Lower leg skin (tissue), 4 donors: ENCODE measurements at regions not wholly inside any gene's neighbourhood (a gene's known extent, or its start where the extent isn't known, plus 50 kb on each side); places are given as distances from the start of the nearest gene placed in this dataset.

ENCODE experiments used
- DNase-seq, 2 donors: peaks; one replicate each; pipeline ENCODE4 v3.0.0-alpha.2; 2019; ENCODE audit warnings: low spot score in 2 of 2
- H3K4me3 ChIP-seq: fragments of 200-600 bp; sonication (generic); 2 replicates; pipeline ENCODE4 v1.5.1; 2017; ENCODE audit warnings: mild to moderate bottlenecking, low read depth; ENCODE audit not compliant: poor library complexity, severe bottlenecking
- POLR2A ChIP-seq, 2 donors: fragments of 450-650 bp; IDR thresholded peaks; one replicate each; pipeline ENCODE4 v1.6.1; 2016 to 2017; ENCODE audit warnings: antibody characterized with exemption in 2 of 2, mild to moderate bottlenecking in 1 of 2, moderate library complexity in 1 of 2
- WGBS, 2 donors: methylation state at CpG; one replicate each; pipeline ENCODE4 v1.1.5; 2018; 5-methylcytosine and 5-hydroxymethylcytosine counted together
- intact Hi-C: fragments of 100-400 bp; cut with DNase I; formaldehyde crosslinking; loops from one replicate; pipeline ENCODE4 v1.15.0; 2023; ENCODE audit warnings: low total_unique reads
- TF ChIP-seq, protein P1 (sequence below), 3 donors: fragments of 450-650 bp; IDR thresholded peaks; one replicate each; pipeline ENCODE4 v1.5.1; 2016; ENCODE audit warnings: antibody characterized with exemption in 3 of 3, mild to moderate bottlenecking in 3 of 3, moderate library complexity in 2 of 3

DNA sequence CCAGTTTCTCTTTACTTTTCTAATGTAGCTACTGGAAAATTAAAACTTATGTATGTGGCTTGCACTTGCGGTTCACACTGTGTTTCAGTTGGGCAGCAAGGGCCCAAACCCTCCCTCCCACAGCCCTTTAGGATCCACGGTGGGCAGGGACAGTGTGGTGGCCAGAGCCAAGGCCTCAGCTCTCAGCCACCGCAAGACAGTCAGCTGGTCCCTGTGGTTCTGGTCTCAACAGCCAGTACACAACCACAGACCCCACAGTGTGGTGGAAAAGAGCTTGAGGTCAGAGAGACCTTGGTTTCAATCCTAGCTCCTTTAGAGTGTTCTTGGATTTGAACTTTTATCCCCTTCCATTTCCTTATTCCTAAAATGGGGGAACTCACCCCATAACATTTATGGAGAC is 153.0 kb upstream of the SMIM23 start:
- TF ChIP-seq POLR2A (IDR thresholded peaks at IDR 0.05) = no peak
- TF ChIP-seq, protein P1, sequence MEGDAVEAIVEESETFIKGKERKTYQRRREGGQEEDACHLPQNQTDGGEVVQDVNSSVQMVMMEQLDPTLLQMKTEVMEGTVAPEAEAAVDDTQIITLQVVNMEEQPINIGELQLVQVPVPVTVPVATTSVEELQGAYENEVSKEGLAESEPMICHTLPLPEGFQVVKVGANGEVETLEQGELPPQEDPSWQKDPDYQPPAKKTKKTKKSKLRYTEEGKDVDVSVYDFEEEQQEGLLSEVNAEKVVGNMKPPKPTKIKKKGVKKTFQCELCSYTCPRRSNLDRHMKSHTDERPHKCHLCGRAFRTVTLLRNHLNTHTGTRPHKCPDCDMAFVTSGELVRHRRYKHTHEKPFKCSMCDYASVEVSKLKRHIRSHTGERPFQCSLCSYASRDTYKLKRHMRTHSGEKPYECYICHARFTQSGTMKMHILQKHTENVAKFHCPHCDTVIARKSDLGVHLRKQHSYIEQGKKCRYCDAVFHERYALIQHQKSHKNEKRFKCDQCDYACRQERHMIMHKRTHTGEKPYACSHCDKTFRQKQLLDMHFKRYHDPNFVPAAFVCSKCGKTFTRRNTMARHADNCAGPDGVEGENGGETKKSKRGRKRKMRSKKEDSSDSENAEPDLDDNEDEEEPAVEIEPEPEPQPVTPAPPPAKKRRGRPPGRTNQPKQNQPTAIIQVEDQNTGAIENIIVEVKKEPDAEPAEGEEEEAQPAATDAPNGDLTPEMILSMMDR (IDR thresholded peaks at IDR 0.05) = no peak
- intact Hi-C loops = no loop called here
- 66 to 82% methylated on average over 3 of the region's 3 CpGs for WGBS, 2 donors
- DNase-seq = no peak
- no peak overlapping the region for H3K4me3 ChIP-seq

DNA sequence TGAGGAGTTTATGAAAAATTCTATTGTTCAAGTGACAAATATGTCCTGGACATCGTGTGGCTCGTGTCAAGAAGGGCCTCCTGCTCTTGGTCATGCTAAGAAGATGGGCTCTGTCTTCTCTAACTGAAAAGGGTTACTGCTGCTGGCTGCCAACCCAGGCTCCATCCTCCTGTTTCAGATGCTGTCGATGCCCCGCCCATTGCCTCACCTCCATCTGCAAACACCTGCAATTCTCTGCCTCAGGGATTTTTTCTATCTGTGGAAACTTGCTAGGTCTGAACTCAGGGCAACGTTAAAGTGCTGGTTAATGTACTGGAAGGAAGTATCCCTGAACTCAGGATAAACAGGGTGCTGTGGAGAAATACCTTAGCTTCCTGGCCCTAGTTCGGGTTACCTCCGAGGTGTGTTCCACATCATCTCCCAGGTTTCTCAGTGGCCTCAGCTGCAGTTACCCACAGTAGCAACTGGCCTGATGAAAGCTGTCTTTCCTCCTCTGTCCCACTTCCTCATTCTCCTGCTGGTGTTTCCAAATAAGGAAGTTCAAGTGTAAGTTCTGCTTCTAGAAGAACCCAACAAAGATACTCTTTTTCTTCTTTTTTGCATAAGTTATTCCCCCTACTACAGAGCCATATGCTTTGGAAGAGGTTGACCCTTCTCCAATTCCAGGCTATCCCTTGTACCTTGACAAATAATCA is 151.7 kb upstream of the SMIM23 start:
- no peak for DNase-seq
- H3K4me3 ChIP-seq = no peak overlapping the region
- 54 to 56% methylated on average over 7 of the region's 7 CpGs for WGBS, 2 donors
- intact Hi-C loops = no loop called here
- TF ChIP-seq, protein P1 (IDR thresholded peaks at IDR 0.05) = no peak
- no peak for TF ChIP-seq POLR2A (IDR thresholded peaks at IDR 0.05)

DNA sequence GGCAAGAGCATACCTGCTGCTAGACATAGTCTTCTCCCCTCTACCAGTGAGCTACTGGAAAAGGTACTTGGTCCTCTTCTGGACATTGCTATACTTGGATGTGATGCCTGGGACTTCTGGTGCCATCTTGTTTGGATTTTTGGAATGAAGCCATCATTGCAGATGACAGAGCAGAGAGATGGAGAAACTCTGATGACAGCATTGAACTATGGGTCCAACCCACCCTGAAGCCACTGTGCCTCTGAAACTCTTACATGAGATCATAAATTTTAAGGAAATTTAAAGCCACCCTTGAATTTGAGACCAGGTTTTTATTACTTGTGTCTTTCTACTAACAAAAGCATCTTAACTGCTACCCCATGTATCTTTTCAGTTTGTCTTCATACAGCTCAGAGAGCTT is 151.1 kb upstream of the SMIM23 start:
- intact Hi-C loops = no loop called here
- TF ChIP-seq POLR2A (IDR thresholded peaks at IDR 0.05) = no peak
- TF ChIP-seq, protein P1 (IDR thresholded peaks at IDR 0.05) = no peak
- no peak for DNase-seq
- no peak overlapping the region for H3K4me3 ChIP-seq

DNA sequence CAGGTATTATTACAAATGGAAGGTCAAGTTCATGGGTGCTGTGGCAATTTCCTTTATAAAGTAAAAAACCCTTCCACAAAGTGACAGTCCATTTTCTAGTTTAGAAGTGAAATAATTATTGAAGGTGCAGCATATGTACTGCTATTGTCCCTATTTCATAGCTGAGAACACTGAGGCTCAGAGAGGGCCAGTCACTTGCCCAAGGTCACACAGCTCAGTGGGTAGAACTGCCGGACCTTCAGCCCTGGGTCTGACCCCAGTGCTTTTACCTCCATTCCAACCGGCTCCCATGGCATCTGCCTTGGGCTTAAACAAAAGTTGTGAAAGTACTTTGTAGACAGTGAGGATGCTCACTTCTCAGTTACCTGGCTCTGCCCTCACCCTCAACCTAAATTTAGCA is 150.6 kb upstream of the SMIM23 start:
- H3K4me3 ChIP-seq = no peak overlapping the region
- no peak for TF ChIP-seq POLR2A (IDR thresholded peaks at IDR 0.05)
- TF ChIP-seq, protein P1 (IDR thresholded peaks at IDR 0.05) = no peak
- 95 to 100% methylated on average over 2 of the region's 2 CpGs for WGBS, 2 donors
- no peak for DNase-seq
- intact Hi-C loops = no loop called here

DNA sequence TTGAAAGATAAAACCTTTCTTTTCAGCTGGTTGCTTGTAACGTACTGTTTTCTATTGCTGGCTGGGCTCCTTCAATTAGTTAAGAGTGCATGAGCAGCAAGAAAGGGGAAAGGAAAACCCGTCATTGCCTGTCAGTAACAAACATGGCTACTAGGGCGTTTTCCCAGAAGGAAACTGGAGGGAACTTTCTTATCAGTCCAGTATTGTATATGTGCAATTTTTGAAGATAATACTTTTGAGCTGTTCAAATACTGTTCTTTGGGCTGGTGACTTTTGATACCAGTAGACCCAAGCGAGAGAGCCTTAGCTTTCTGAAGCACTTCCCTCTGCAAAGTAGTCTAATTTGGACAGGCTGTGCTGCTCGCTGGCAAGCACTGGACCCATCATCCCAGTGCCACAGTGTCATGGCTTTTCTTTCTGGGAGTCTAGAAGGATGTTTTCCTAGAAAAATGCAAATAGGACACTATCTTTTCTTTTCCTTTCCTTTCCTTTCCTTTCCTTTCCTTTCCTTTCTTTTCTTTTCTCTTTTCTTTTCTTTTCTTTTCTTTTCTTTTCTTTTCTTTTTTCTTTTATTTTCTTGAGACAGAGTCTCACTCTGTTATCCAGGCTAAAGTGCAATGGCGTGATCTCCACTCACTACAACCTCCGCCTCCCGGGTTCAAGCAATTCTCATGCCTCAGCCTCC is 149.9 kb upstream of the SMIM23 start:
- intact Hi-C loops = no loop called here
- TF ChIP-seq, protein P1 (IDR thresholded peaks at IDR 0.05) = no peak
- no peak for TF ChIP-seq POLR2A (IDR thresholded peaks at IDR 0.05)
- DNase-seq = no peak
- 77 to 81% methylated on average over 8 of the region's 8 CpGs for WGBS, 2 donors
- H3K4me3 ChIP-seq = no peak overlapping the region
